ENCODE measurements at regions not wholly inside any gene's neighbourhood (a gene's known extent, or its start where the extent isn't known, plus 50 kb on each side); places are given as distances from the start of the nearest gene placed in this dataset.

GRCh38 chr4:123050018-123050417, 127.6 kb upstream of the NUDT6 start:
- no peaks in the 10 kb centered on the region for H3K27me3 ChIP-seq (ENCODE audit: control insufficient read depth, insufficient read depth, low read length)
- H3K4me1 Mint-ChIP-seq, result peaks cover 6 to 8% of the 10 kb centered on the region in 2 donors
- no peak overlapping the region for H3K27ac Mint-ChIP-seq
- DNase-seq (no peak), ATAC-seq (no peak)
- H3K4me3 ChIP-seq (ENCODE audit: low read length), result no peak overlapping the region
- peaks cover 6 to 20% of the 10 kb centered on the region in 2 donors for H3K9me3 Mint-ChIP-seq
- intact Hi-C loops (cut with micrococcal nuclease), result no loop called here
- no peaks in the 10 kb centered on the region for H3K4me1 ChIP-seq (ENCODE audit: control insufficient read depth, insufficient read depth, low read length)
- no peaks in the 10 kb centered on the region for H3K36me3 ChIP-seq (ENCODE audit: control insufficient read depth, insufficient read depth, low read length)
- H3K36me3 Mint-ChIP-seq, result peaks cover 27% of the 10 kb centered on the region
- H3K27me3 Mint-ChIP-seq (ENCODE audit: low read depth in 2 of 2), result no peaks in the 10 kb centered on the region
- no peak overlapping the region for H3K27ac ChIP-seq (ENCODE audit: low read length)
- WGBS (ENCODE audit: insufficient coverage), result 97% methylated on average over 2 of the region's 2 CpGs
- no peak overlapping the region for H3K4me3 Mint-ChIP-seq
- H3K9me3 ChIP-seq (ENCODE audit: control insufficient read depth, insufficient read depth, low read length), result peaks cover 8% of the 10 kb centered on the region
- no peak for TF ChIP-seq CTCF (IDR thresholded peaks at IDR 0.05)

- Mint-ChIP-seq H3K4me3 (no peak overlapping the region), H3K27me3 (ENCODE audit: low read depth in 2 of 2) (no peaks in the 10 kb centered on the region), H3K27ac (no peak overlapping the region), H3K36me3 (peaks cover 23% of the 10 kb centered on the region), H3K9me3 (peaks cover 6 to 18% of the 10 kb centered on the region in 2 donors), H3K4me1 (peaks cover 6 to 8% of the 10 kb centered on the region in 2 donors)
- Histone ChIP-seq H3K9me3 (ENCODE audit: control insufficient read depth, insufficient read depth, low read length) (peaks cover 8% of the 10 kb centered on the region), H3K4me1 (ENCODE audit: control insufficient read depth, insufficient read depth, low read length) (no peaks in the 10 kb centered on the region), H3K27me3 (ENCODE audit: control insufficient read depth, insufficient read depth, low read length) (no peaks in the 10 kb centered on the region), H3K27ac (ENCODE audit: low read length) (no peak overlapping the region), H3K36me3 (ENCODE audit: control insufficient read depth, insufficient read depth, low read length) (no peaks in the 10 kb centered on the region), H3K4me3 (ENCODE audit: low read length) (no peak overlapping the region)
- DNase-seq (no peak), ATAC-seq (no peak)
- no peak for TF ChIP-seq CTCF (IDR thresholded peaks at IDR 0.05)
- 97% methylated on average over 3 of the region's 3 CpGs for WGBS (ENCODE audit: insufficient coverage)
- intact Hi-C loops (cut with micrococcal nuclease), result no loop called here
Observed at GRCh38 chr4:123052007-123052406, 129.6 kb upstream of the NUDT6 start.

GRCh38 chr4:123055943-123056342, 133.5 kb upstream of the NUDT6 start:
- Mint-ChIP-seq H3K9me3 (peaks cover 8 to 15% of the 10 kb centered on the region in 2 donors), H3K27ac (no peak overlapping the region), H3K4me3 (no peak overlapping the region), H3K27me3 (ENCODE audit: low read depth in 2 of 2) (no peaks in the 10 kb centered on the region), H3K36me3 (peaks cover 21% of the 10 kb centered on the region), H3K4me1 (peaks cover 0 to 4% of the 10 kb centered on the region in 2 donors)
- Histone ChIP-seq H3K36me3 (ENCODE audit: control insufficient read depth, insufficient read depth, low read length) (peaks cover 5% of the 10 kb centered on the region), H3K27me3 (ENCODE audit: control insufficient read depth, insufficient read depth, low read length) (no peaks in the 10 kb centered on the region), H3K4me3 (ENCODE audit: low read length) (no peak overlapping the region), H3K9me3 (ENCODE audit: control insufficient read depth, insufficient read depth, low read length) (peaks cover 4% of the 10 kb centered on the region), H3K27ac (ENCODE audit: low read length) (no peak overlapping the region), H3K4me1 (ENCODE audit: control insufficient read depth, insufficient read depth, low read length) (no peaks in the 10 kb centered on the region)
- DNase-seq (no peak), ATAC-seq (no peak)
- intact Hi-C loops (cut with micrococcal nuclease), result no loop called here
- TF ChIP-seq CTCF (IDR thresholded peaks at IDR 0.05), result no peak

GRCh38 chr4:123060039-123060770, 137.8 kb upstream of the NUDT6 start:
- no peak for TF ChIP-seq CTCF (IDR thresholded peaks at IDR 0.05)
- intact Hi-C loops (cut with micrococcal nuclease), result no loop called here

More at GRCh38 chr4:123060039-123060770, 137.8 kb upstream of the NUDT6 start:
- ATAC-seq (no peak), DNase-seq (no peak)
- H3K36me3 Mint-ChIP-seq, result peaks cover 7% of the 10 kb centered on the region
- no peak overlapping the region for H3K4me3 Mint-ChIP-seq
- Histone ChIP-seq H3K4me3 (ENCODE audit: low read length) (no peak overlapping the region), H3K27me3 (ENCODE audit: control insufficient read depth, insufficient read depth, low read length) (no peaks in the 10 kb centered on the region), H3K9me3 (ENCODE audit: control insufficient read depth, insufficient read depth, low read length) (no peaks in the 10 kb centered on the region), H3K36me3 (ENCODE audit: control insufficient read depth, insufficient read depth, low read length) (peaks cover 6% of the 10 kb centered on the region), H3K27ac (ENCODE audit: low read length) (no peak overlapping the region), H3K4me1 (ENCODE audit: control insufficient read depth, insufficient read depth, low read length) (no peaks in the 10 kb centered on the region)
- no peaks in the 10 kb centered on the region for H3K27me3 Mint-ChIP-seq (ENCODE audit: low read depth in 2 of 2)
- H3K27ac Mint-ChIP-seq, result no peak overlapping the region
- peaks cover 3% of the 10 kb centered on the region in 2 donors for H3K9me3 Mint-ChIP-seq
- WGBS (ENCODE audit: insufficient coverage), result 96% methylated on average over 6 of the region's 6 CpGs
- H3K4me1 Mint-ChIP-seq, result peaks cover 0 to 4% of the 10 kb centered on the region in 2 donors

All from natural killer cell (primary cell).